AG09309 (cell line): ENCODE measurements at regions not wholly inside any gene's neighbourhood (a gene's known extent, or its start where the extent isn't known, plus 50 kb on each side); places are given as distances from the start of the nearest gene placed in this dataset.

Experiments
- DNase-seq: peaks from one replicate; pipeline ENCODE4 v3.0.0-alpha.2; 2010; ENCODE audit warnings: low read depth
- H3K4me3 ChIP-seq: 2 replicates; pipeline ENCODE4 v1.5.1; 2011; ENCODE audit warnings: mild to moderate bottlenecking, low read depth, low read length, moderate library complexity; ENCODE audit not compliant: control insufficient read depth
- CTCF ChIP-seq: IDR thresholded peaks from 2 replicates; pipeline ENCODE4 v1.5.1; 2011; ENCODE audit warnings: mild to moderate bottlenecking, low read depth, low read length, inconsistent platforms; ENCODE audit not compliant: insufficient read depth, control insufficient read depth; ENCODE audit errors: missing control alignments

GRCh38 chr6:23611776-23612381 lies 514.1 kb upstream of the NRSN1 start:
- H3K4me3 ChIP-seq, result no peak overlapping the region
- no peak for TF ChIP-seq CTCF
- no peak for DNase-seq

- no peak for TF ChIP-seq CTCF
- no peak overlapping the region for H3K4me3 ChIP-seq
- DNase-seq, result no peak
Measured at GRCh38 chr6:23618366-23618765, 507.6 kb upstream of the NRSN1 start.

- DNase-seq, result no peak
- no peak for TF ChIP-seq CTCF
- H3K4me3 ChIP-seq, result no peak overlapping the region
Measured at GRCh38 chr6:23620911-23621401, 505.1 kb upstream of the NRSN1 start.

GRCh38 chr6:23630726-23631635 lies 495.0 kb upstream of the NRSN1 start:
- no peak overlapping the region for H3K4me3 ChIP-seq
- DNase-seq, result no peak
- no peak for TF ChIP-seq CTCF

- no peak overlapping the region for H3K4me3 ChIP-seq
- no peak for DNase-seq
- no peak for TF ChIP-seq CTCF
Measured at GRCh38 chr6:23633996-23634395, 492.0 kb upstream of the NRSN1 start.

GRCh38 chr6:23635150-23635549 lies 490.9 kb upstream of the NRSN1 start:
- no peak for TF ChIP-seq CTCF
- DNase-seq, result no peak
- no peak overlapping the region for H3K4me3 ChIP-seq
